GM23338 (cell line): ENCODE measurements at regions not wholly inside any gene's neighbourhood (a gene's known extent, or its start where the extent isn't known, plus 50 kb on each side); places are given as distances from the start of the nearest gene placed in this dataset.

Source experiments
- EZH2 ChIP-seq: fragments of 200-600 bp; sonication (generic); IDR thresholded peaks from one replicate; pipeline ENCODE4 v1.8.0; 2017; ENCODE audit warnings: antibody characterized with exemption, mild to moderate bottlenecking, low read depth; ENCODE audit not compliant: unreplicated experiment
- EZH2phosphoT487 ChIP-seq: fragments of 200-600 bp; sonication (generic); IDR thresholded peaks from one replicate; pipeline ENCODE4 v1.8.1; 2018; ENCODE audit warnings: antibody characterized with exemption; ENCODE audit not compliant: unreplicated experiment
- POLR2AphosphoS5 ChIP-seq: IDR thresholded peaks from 2 replicates; pipeline ENCODE4 v1.6.1; 2016; ENCODE audit warnings: antibody characterized with exemption, low read depth
- REST ChIP-seq: IDR thresholded peaks from one replicate; pipeline ENCODE4 v1.6.1; 2018; ENCODE audit warnings: antibody characterized with exemption; ENCODE audit not compliant: unreplicated experiment
- TF ChIP-seq, protein P1 (sequence below), 2 experiments: fragments of 200-600 bp in 1 of 2; sonication (generic) in 1 of 2; conservative IDR thresholded peaks; 2 replicates each; pipeline versions ENCODE4 v1.5.1 to v1.6.1; 2016 to 2017; ENCODE audit warnings: antibody characterized with exemption in 2 of 2, low read depth in 2 of 2, mild to moderate bottlenecking in 2 of 2, moderate library complexity in 1 of 2

DNA sequence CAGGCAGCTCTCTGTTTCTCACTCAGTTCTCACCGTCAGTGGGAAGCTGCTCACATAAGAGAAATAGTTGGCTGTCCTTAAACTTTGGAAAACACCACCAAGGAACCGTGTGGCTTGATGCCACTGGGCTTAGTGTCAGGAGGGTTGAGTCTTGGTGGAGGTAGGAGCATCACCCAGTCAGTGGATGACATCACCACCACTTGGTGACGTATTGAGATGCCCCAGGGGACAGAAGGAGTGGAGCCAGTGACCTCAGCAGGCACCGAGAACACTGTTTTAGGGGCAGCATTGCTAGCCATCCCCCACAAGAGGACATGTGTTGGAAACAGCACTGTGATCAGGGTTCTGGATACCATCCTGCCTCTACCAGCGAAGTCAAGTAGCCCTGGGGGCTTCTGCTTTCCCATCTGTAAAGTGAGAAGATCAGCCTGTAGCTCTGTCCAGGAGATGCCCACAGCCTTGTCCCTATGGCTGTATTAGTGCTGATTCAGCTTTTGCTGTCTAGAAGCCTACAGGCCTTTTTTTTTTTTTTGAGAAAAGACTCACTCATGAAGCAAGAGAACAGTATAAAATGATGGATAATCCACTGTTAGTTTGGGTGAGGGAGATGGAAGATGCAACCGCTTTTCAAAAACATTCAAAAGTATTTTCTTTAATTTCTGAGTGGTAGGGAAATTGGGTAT lies 66.2 kb downstream of the TSN start:
- TF ChIP-seq, protein P1, sequence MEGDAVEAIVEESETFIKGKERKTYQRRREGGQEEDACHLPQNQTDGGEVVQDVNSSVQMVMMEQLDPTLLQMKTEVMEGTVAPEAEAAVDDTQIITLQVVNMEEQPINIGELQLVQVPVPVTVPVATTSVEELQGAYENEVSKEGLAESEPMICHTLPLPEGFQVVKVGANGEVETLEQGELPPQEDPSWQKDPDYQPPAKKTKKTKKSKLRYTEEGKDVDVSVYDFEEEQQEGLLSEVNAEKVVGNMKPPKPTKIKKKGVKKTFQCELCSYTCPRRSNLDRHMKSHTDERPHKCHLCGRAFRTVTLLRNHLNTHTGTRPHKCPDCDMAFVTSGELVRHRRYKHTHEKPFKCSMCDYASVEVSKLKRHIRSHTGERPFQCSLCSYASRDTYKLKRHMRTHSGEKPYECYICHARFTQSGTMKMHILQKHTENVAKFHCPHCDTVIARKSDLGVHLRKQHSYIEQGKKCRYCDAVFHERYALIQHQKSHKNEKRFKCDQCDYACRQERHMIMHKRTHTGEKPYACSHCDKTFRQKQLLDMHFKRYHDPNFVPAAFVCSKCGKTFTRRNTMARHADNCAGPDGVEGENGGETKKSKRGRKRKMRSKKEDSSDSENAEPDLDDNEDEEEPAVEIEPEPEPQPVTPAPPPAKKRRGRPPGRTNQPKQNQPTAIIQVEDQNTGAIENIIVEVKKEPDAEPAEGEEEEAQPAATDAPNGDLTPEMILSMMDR (conservative IDR thresholded peaks at IDR 0.05; ENCODE audit: low read depth in 2 of 2), result no peak
- no peak for TF ChIP-seq EZH2
- TF ChIP-seq POLR2AphosphoS5, result no peak
- TF ChIP-seq EZH2phosphoT487, result no peak
- no peak for TF ChIP-seq REST
